SK-N-SH treated with all-trans-retinoic acid at 6 μM for 48 hours (cell line): ENCODE measurements at regions not wholly inside any gene's neighbourhood (a gene's known extent, or its start where the extent isn't known, plus 50 kb on each side); places are given as distances from the start of the nearest gene placed in this dataset.

ENCODE experiments used
- ATAC-seq: fragments of 200-7000 bp; cut with Tn5 transposase; 3 replicates; pipeline ENCODE4 v1.9.1; 2020; ENCODE audit warnings: mild to moderate bottlenecking, moderate library complexity
- ARNTL ChIP-seq: fragments of 450-650 bp; formaldehyde crosslinking; IDR thresholded peaks from 2 replicates; pipeline ENCODE4 v1.5.0; 2020; ENCODE audit warnings: low read depth, mild to moderate bottlenecking, moderate library complexity, borderline replicate concordance
- BACH2 ChIP-seq: fragments of 250-450 bp; sonication (Bioruptor Pico); IDR thresholded peaks from 2 replicates; pipeline ENCODE4 v1.9.0; 2021; ENCODE audit warnings: mild to moderate bottlenecking, borderline replicate concordance
- CSDC2 ChIP-seq: fragments of 250-450 bp; sonication (Bioruptor Pico); IDR thresholded peaks from 2 replicates; pipeline ENCODE4 v1.5.0; 2020; ENCODE audit warnings: mild to moderate bottlenecking, moderate library complexity
- ESRRG ChIP-seq: fragments of 250-450 bp; sonication (Bioruptor Pico); IDR thresholded peaks from 2 replicates; pipeline ENCODE4 v1.6.1; 2021; ENCODE audit warnings: mild to moderate bottlenecking
- GLIS3 ChIP-seq: fragments of 250-450 bp; sonication (Bioruptor Pico); IDR thresholded peaks from 2 replicates; pipeline ENCODE4 v1.5.0; 2020; ENCODE audit warnings: mild to moderate bottlenecking, moderate library complexity
- ISL1 ChIP-seq: fragments of 250-450 bp; sonication (Bioruptor Pico); IDR thresholded peaks from 2 replicates; pipeline ENCODE4 v2.1.2; 2022; ENCODE audit warnings: mild to moderate bottlenecking, moderate library complexity
- OSR1 ChIP-seq: fragments of 250-450 bp; sonication (Bioruptor Pico); IDR thresholded peaks from 2 replicates; pipeline ENCODE4 v1.8.0; 2022; ENCODE audit warnings: moderate library complexity, mild to moderate bottlenecking, inconsistent platforms
- PPARA ChIP-seq: fragments of 250-450 bp; sonication (Bioruptor Pico); IDR thresholded peaks from 2 replicates; pipeline ENCODE4 v1.5.0; 2020; ENCODE audit warnings: mild to moderate bottlenecking, borderline replicate concordance
- RARB ChIP-seq: fragments of 250-450 bp; sonication (Bioruptor Pico); IDR thresholded peaks from 2 replicates; pipeline ENCODE4 v1.8.0; 2021; ENCODE audit warnings: mild to moderate bottlenecking, moderate library complexity
- SNAI2 ChIP-seq: fragments of 250-450 bp; sonication (Bioruptor Pico); IDR thresholded peaks from 2 replicates; pipeline ENCODE4 v1.5.0; 2020; ENCODE audit warnings: mild to moderate bottlenecking, moderate library complexity
- TCF4 ChIP-seq: fragments of 250-450 bp; sonication (Bioruptor Pico); IDR thresholded peaks from 2 replicates; pipeline ENCODE4 v1.8.0; 2021; ENCODE audit warnings: mild to moderate bottlenecking, moderate library complexity, borderline replicate concordance
- TOX ChIP-seq: fragments of 250-450 bp; sonication (Bioruptor Pico); IDR thresholded peaks from 2 replicates; pipeline ENCODE4 v1.8.0; 2021; ENCODE audit warnings: mild to moderate bottlenecking, moderate library complexity, borderline replicate concordance
- ZC3H10 ChIP-seq: fragments of 250-450 bp; sonication (Bioruptor Pico); IDR thresholded peaks from 2 replicates; pipeline ENCODE4 v1.5.1; 2021; ENCODE audit warnings: mild to moderate bottlenecking, moderate library complexity
- ZFP3 ChIP-seq: fragments of 250-450 bp; sonication (Bioruptor Pico); IDR thresholded peaks from 2 replicates; pipeline ENCODE4 v1.5.0; 2020; ENCODE audit warnings: mild to moderate bottlenecking, moderate library complexity
- ZFP30 ChIP-seq: fragments of 450-650 bp; formaldehyde crosslinking; IDR thresholded peaks from 2 replicates; pipeline ENCODE4 v1.5.0; 2022; ENCODE audit warnings: mild to moderate bottlenecking, moderate library complexity
- ZNF565 ChIP-seq: fragments of 450-650 bp; formaldehyde crosslinking; conservative IDR thresholded peaks from 2 replicates; pipeline ENCODE4 v1.5.0; 2020; ENCODE audit warnings: low read depth, mild to moderate bottlenecking, moderate library complexity
- ZNF70 ChIP-seq: fragments of 450-650 bp; formaldehyde crosslinking; IDR thresholded peaks from 2 replicates; pipeline ENCODE4 v1.5.0; 2020; ENCODE audit warnings: mild to moderate bottlenecking, moderate library complexity
- ZNF8 ChIP-seq: fragments of 450-650 bp; formaldehyde crosslinking; IDR thresholded peaks from 2 replicates; pipeline ENCODE4 v1.5.0; 2020; ENCODE audit warnings: mild to moderate bottlenecking, moderate library complexity
- TF ChIP-seq, protein P1 (sequence below): fragments of 250-450 bp; sonication (Bioruptor Pico); IDR thresholded peaks from 2 replicates; pipeline ENCODE4 v1.8.0; 2021; ENCODE audit warnings: low read depth, mild to moderate bottlenecking, moderate library complexity, borderline replicate concordance
- TF ChIP-seq, protein P2 (sequence below): fragments of 250-450 bp; sonication (Bioruptor Pico); IDR thresholded peaks from 2 replicates; pipeline ENCODE4 v1.5.1; 2021; ENCODE audit warnings: mild to moderate bottlenecking, moderate library complexity
- TF ChIP-seq, protein P3 (sequence below): fragments of 250-450 bp; sonication (Bioruptor Pico); IDR thresholded peaks from 2 replicates; pipeline ENCODE4 v1.5.1; 2020; ENCODE audit warnings: low read depth, mild to moderate bottlenecking, moderate library complexity
- TF ChIP-seq, protein P4 (sequence below): fragments of 250-450 bp; sonication (Bioruptor Pico); IDR thresholded peaks from 2 replicates; pipeline ENCODE4 v1.5.0; 2020; ENCODE audit warnings: mild to moderate bottlenecking, moderate library complexity

DNA sequence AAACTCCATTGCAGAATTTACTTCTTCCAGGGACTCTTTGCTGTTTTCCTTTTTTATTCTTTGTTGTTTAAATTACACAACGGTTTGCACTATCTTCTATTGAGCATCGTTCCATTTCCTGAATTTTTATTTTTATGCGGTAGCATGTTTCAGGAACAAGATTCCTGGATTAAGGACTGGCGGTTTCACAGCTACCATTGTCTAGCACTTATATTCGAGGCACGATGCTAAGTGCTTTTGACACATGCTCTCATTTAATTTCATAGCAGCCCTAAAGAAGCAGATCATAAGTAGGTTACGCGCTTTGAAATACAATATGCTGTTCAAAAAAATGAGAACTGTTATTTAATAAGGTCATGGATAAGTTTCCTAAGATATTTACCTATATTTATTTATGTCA is 354.4 kb downstream of the ARL6IP6 start:
- TF ChIP-seq TCF4 (CRISPR knock-in tag): no peak
- TF ChIP-seq ZFP3 (CRISPR knock-in tag): no peak
- TF ChIP-seq ZFP30 (CRISPR knock-in tag): no peak
- no peak for TF ChIP-seq BACH2 (CRISPR knock-in tag)
- TF ChIP-seq PPARA (CRISPR knock-in tag): no peak
- TF ChIP-seq ISL1 (CRISPR knock-in tag): no peak
- no peak for TF ChIP-seq GLIS3
- no peak for TF ChIP-seq ZNF70 (CRISPR knock-in tag)
- no peak for TF ChIP-seq OSR1
- TF ChIP-seq TOX (CRISPR knock-in tag): no peak
- ATAC-seq: no peak

DNA sequence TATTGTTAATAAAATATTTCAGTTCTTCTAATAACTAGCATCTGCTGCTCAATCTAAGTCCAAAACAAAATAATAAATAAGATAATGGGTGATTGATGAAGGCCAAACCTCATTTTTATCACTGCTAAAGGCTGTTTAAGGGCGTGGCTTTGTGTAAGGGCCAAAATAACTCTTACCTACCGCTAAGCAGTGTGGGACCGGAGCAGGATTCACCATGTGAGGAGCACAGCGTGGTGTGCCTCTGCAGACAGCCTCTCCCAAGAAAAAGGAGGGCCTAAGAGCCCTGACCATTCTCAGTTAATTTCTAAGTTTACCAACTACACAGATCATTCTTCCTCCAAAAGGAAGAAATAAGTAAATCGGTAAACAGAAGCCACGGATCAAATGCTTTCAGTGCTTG is 353.7 kb downstream of the ARL6IP6 start:
- ATAC-seq: no peak
- TF ChIP-seq ZFP30 (CRISPR knock-in tag): no peak
- no peak for TF ChIP-seq BACH2 (CRISPR knock-in tag)
- TF ChIP-seq, protein P1, sequence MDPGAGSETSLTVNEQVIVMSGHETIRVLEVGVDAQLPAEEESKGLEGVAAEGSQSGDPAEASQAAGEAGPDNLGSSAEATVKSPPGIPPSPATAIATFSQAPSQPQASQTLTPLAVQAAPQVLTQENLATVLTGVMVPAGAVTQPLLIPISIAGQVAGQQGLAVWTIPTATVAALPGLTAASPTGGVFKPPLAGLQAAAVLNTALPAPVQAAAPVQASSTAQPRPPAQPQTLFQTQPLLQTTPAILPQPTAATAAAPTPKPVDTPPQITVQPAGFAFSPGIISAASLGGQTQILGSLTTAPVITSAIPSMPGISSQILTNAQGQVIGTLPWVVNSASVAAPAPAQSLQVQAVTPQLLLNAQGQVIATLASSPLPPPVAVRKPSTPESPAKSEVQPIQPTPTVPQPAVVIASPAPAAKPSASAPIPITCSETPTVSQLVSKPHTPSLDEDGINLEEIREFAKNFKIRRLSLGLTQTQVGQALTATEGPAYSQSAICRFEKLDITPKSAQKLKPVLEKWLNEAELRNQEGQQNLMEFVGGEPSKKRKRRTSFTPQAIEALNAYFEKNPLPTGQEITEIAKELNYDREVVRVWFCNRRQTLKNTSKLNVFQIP (CRISPR knock-in tag): no peak
- no peak for TF ChIP-seq TOX (CRISPR knock-in tag)
- no peak for TF ChIP-seq OSR1
- no peak for TF ChIP-seq ZNF565 (CRISPR knock-in tag)
- no peak for TF ChIP-seq SNAI2 (CRISPR knock-in tag)
- TF ChIP-seq ISL1 (CRISPR knock-in tag): no peak
- TF ChIP-seq ZNF8 (CRISPR knock-in tag): no peak
- TF ChIP-seq ESRRG (CRISPR knock-in tag): no peak
- TF ChIP-seq PPARA (CRISPR knock-in tag): no peak
- TF ChIP-seq, protein P2, sequence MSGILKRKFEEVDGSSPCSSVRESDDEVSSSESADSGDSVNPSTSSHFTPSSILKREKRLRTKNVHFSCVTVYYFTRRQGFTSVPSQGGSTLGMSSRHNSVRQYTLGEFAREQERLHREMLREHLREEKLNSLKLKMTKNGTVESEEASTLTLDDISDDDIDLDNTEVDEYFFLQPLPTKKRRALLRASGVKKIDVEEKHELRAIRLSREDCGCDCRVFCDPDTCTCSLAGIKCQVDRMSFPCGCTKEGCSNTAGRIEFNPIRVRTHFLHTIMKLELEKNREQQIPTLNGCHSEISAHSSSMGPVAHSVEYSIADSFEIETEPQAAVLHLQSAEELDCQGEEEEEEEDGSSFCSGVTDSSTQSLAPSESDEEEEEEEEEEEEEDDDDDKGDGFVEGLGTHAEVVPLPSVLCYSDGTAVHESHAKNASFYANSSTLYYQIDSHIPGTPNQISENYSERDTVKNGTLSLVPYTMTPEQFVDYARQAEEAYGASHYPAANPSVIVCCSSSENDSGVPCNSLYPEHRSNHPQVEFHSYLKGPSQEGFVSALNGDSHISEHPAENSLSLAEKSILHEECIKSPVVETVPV (CRISPR knock-in tag): no peak
- no peak for TF ChIP-seq CSDC2 (CRISPR knock-in tag)
- TF ChIP-seq, all 23 proteins: peak for 0

DNA sequence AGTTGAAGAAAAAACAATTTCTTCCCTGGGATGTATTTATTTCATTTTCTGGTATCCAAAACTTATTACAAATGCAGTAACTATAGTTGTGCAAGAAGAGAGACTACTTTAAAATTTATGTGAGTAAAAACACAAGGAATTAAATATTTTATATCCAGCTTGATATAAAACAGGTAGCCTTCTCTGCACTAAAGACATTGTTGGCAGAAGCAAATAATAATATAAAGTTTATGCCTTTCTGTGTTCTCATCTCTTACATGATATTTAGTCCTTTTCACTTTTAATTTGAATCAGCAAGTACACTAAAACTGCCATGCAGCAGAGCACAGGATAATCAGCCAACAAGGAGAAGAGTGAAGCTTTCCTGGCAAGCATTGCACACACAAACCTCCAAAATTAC is 352.7 kb downstream of the ARL6IP6 start:
- no peak for ATAC-seq
- TF ChIP-seq ESRRG (CRISPR knock-in tag): no peak
- TF ChIP-seq ARNTL (CRISPR knock-in tag): no peak
- TF ChIP-seq ZC3H10 (CRISPR knock-in tag): no peak
- no peak for TF ChIP-seq PPARA (CRISPR knock-in tag)

DNA sequence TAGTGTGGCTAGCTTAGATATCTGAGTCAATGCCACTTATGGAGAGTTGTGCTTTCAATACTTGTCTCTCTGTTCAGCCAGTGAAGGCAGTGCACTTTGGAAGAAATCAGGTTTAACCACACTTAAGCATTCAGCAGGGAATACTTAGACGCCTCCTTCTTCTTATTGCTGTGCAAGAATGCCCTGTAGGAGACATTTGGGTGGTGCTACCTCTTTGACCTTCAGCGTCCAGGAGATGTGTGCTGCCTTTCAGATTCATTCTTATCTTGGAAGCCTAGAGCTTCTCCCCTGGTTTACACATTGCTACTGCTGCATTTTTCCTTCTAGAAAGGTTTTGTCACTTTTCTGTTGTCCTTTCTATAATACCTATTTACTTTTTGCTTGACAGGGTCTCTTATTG is 350.5 kb downstream of the ARL6IP6 start:
- TF ChIP-seq TOX (CRISPR knock-in tag) (no peak), RARB (CRISPR knock-in tag) (no peak), ISL1 (CRISPR knock-in tag) (no peak)
- TF ChIP-seq, protein P3, sequence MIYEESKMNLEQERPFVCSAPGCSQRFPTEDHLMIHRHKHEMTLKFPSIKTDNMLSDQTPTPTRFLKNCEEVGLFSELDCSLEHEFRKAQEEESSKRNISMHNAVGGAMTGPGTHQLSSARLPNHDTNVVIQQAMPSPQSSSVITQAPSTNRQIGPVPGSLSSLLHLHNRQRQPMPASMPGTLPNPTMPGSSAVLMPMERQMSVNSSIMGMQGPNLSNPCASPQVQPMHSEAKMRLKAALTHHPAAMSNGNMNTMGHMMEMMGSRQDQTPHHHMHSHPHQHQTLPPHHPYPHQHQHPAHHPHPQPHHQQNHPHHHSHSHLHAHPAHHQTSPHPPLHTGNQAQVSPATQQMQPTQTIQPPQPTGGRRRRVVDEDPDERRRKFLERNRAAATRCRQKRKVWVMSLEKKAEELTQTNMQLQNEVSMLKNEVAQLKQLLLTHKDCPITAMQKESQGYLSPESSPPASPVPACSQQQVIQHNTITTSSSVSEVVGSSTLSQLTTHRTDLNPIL (CRISPR knock-in tag): no peak
- ATAC-seq: no peak

DNA sequence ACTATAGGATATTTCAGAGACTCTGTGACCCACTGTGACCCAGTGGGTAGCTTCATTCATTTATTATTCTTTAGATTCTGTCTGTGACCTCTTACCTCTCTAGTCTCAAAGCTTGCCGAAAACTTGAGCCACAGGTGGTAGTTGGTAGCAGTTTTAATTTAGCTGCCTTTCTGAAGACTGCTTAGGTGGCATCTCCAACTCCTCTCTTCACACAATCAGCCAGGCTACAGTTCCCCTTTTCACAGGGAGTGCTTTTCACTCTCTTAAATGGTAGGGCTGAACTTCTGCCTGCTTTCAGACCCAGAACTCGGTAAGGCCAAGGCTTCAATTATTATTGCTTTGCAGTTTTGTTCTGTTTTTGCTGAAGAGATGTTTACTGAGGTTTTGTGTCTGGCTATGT is 349.6 kb downstream of the ARL6IP6 start:
- no peak for ATAC-seq
- TF ChIP-seq ESRRG (CRISPR knock-in tag) (no peak), PPARA (CRISPR knock-in tag) (no peak), SNAI2 (CRISPR knock-in tag) (no peak), ISL1 (CRISPR knock-in tag) (no peak), ZNF70 (CRISPR knock-in tag) (no peak), ZNF8 (CRISPR knock-in tag) (no peak), CSDC2 (CRISPR knock-in tag) (no peak), ZNF565 (CRISPR knock-in tag) (no peak), ZC3H10 (CRISPR knock-in tag) (no peak)
- TF ChIP-seq, protein P3 (CRISPR knock-in tag): no peak
- TF ChIP-seq, protein P2 (CRISPR knock-in tag): no peak
- TF ChIP-seq, protein P4, sequence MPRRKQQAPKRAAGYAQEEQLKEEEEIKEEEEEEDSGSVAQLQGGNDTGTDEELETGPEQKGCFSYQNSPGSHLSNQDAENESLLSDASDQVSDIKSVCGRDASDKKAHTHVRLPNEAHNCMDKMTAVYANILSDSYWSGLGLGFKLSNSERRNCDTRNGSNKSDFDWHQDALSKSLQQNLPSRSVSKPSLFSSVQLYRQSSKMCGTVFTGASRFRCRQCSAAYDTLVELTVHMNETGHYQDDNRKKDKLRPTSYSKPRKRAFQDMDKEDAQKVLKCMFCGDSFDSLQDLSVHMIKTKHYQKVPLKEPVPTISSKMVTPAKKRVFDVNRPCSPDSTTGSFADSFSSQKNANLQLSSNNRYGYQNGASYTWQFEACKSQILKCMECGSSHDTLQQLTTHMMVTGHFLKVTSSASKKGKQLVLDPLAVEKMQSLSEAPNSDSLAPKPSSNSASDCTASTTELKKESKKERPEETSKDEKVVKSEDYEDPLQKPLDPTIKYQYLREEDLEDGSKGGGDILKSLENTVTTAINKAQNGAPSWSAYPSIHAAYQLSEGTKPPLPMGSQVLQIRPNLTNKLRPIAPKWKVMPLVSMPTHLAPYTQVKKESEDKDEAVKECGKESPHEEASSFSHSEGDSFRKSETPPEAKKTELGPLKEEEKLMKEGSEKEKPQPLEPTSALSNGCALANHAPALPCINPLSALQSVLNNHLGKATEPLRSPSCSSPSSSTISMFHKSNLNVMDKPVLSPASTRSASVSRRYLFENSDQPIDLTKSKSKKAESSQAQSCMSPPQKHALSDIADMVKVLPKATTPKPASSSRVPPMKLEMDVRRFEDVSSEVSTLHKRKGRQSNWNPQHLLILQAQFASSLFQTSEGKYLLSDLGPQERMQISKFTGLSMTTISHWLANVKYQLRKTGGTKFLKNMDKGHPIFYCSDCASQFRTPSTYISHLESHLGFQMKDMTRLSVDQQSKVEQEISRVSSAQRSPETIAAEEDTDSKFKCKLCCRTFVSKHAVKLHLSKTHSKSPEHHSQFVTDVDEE (CRISPR knock-in tag): no peak
- TF ChIP-seq, protein P1 (CRISPR knock-in tag): no peak
